Loucy (cell line): ENCODE measurements at regions not wholly inside any gene's neighbourhood (a gene's known extent, or its start where the extent isn't known, plus 50 kb on each side); places are given as distances from the start of the nearest gene placed in this dataset.

Experiments
- H2AFZ ChIP-seq: fragments of 200-600 bp; sonication (generic); 2 replicates; pipeline ENCODE4 v1.6.0; 2016; ENCODE audit warnings: antibody characterized with exemption, mild to moderate bottlenecking, low read length, moderate library complexity
- H3F3A ChIP-seq: fragments of 200-600 bp; 2 replicates; pipeline ENCODE4 v1.6.0; 2016; ENCODE audit warnings: antibody characterized with exemption, low read depth, mild to moderate bottlenecking
- H3K27me3 ChIP-seq: fragments of 200-600 bp; sonication (generic); 2 replicates; pipeline ENCODE4 v1.6.1; 2014; ENCODE audit warnings: low read length, mild to moderate bottlenecking; ENCODE audit not compliant: insufficient read depth, poor library complexity, severe bottlenecking
- H3K36me3 ChIP-seq: fragments of 200-600 bp; sonication (generic); 2 replicates; pipeline ENCODE4 v1.6.1; 2016; ENCODE audit warnings: low read length; ENCODE audit not compliant: insufficient read depth
- H3K4me1 ChIP-seq: fragments of 200-600 bp; sonication (generic); 2 replicates; pipeline ENCODE4 v1.5.1; 2014; ENCODE audit warnings: low read length, mild to moderate bottlenecking; ENCODE audit not compliant: insufficient read depth, poor library complexity, severe bottlenecking
- H3K4me2 ChIP-seq: fragments of 200-600 bp; sonication (generic); 2 replicates; pipeline ENCODE4 v1.6.0; 2014; ENCODE audit warnings: antibody characterized with exemption, low read length, low read depth, mild to moderate bottlenecking; ENCODE audit not compliant: poor library complexity, severe bottlenecking
- H3K4me3 ChIP-seq: fragments of 200-600 bp; sonication (generic); 2 replicates; pipeline ENCODE4 v1.5.1; 2014; ENCODE audit warnings: low read length, mild to moderate bottlenecking, mixed read lengths; ENCODE audit not compliant: poor library complexity, severe bottlenecking
- H3K79me2 ChIP-seq: fragments of 200-600 bp; sonication (generic); 2 replicates; pipeline ENCODE4 v1.6.1; 2014; ENCODE audit warnings: low read length; ENCODE audit not compliant: insufficient read depth
- H3K9ac ChIP-seq: fragments of 200-600 bp; sonication (generic); 2 replicates; pipeline ENCODE4 v1.6.0; 2014; ENCODE audit warnings: mild to moderate bottlenecking, low read depth, low read length, moderate library complexity; ENCODE audit not compliant: poor library complexity, severe bottlenecking
- H3K9me2 ChIP-seq: fragments of 200-600 bp; sonication (generic); replicated peaks from 2 replicates; pipeline ENCODE4 v1.6.1; 2016; ENCODE audit warnings: low read depth, low read length, mixed read lengths
- H3K9me3 ChIP-seq: fragments of 200-600 bp; sonication (generic); 2 replicates; pipeline ENCODE4 v1.6.1; 2014; ENCODE audit warnings: mild to moderate bottlenecking, antibody characterized with exemption, low read length, low read depth; ENCODE audit not compliant: insufficient read depth
- H4K20me1 ChIP-seq: fragments of 200-600 bp; sonication (generic); 2 replicates; pipeline ENCODE4 v1.6.0; 2014; ENCODE audit warnings: antibody characterized with exemption, low read length, mild to moderate bottlenecking; ENCODE audit not compliant: insufficient read depth, poor library complexity, severe bottlenecking
- EZH2phosphoT487 ChIP-seq: fragments of 200-600 bp; IDR thresholded peaks from 2 replicates; pipeline ENCODE4 v1.6.1; 2018; ENCODE audit warnings: antibody characterized with exemption, mild to moderate bottlenecking, moderate library complexity, borderline replicate concordance
- TF ChIP-seq, protein P1 (sequence below): fragments of 200-600 bp; sonication (generic); conservative IDR thresholded peaks from 2 replicates; pipeline ENCODE4 v1.5.1; 2014; ENCODE audit warnings: mild to moderate bottlenecking, antibody characterized with exemption, low read length

DNA sequence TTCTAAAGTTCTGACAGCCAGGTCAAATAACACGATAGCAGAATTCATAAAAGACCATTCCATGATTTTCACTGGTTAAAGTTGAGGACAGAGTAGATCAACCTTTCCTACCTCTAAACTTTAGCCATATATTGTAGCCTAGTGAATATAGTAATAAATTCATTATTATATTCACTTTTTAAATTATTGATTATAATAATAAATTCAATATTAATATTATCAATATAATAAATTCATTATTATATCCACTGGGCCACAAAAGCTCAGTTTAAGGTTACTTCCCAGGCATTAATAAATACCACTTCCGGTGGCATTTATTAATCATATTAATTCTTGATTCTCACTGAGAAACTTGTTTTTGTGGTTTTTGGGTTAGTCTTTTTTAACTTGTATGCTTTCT is 85.7 kb upstream of the GPC6 start:
- Histone ChIP-seq H3K4me1 (no peaks in the 10 kb centered on the region), H3F3A (no peaks in the 10 kb centered on the region), H3K4me2 (no peak overlapping the region), H4K20me1 (no peaks in the 10 kb centered on the region), H3K79me2 (no peaks in the 10 kb centered on the region), H3K9me3 (no peaks in the 10 kb centered on the region), H2AFZ (no peak overlapping the region), H3K4me3 (no peak overlapping the region), H3K27me3 (no peaks in the 10 kb centered on the region), H3K9ac (no peak overlapping the region), H3K36me3 (no peaks in the 10 kb centered on the region), H3K9me2 (no peaks in the 10 kb centered on the region)
- TF ChIP-seq, protein P1, sequence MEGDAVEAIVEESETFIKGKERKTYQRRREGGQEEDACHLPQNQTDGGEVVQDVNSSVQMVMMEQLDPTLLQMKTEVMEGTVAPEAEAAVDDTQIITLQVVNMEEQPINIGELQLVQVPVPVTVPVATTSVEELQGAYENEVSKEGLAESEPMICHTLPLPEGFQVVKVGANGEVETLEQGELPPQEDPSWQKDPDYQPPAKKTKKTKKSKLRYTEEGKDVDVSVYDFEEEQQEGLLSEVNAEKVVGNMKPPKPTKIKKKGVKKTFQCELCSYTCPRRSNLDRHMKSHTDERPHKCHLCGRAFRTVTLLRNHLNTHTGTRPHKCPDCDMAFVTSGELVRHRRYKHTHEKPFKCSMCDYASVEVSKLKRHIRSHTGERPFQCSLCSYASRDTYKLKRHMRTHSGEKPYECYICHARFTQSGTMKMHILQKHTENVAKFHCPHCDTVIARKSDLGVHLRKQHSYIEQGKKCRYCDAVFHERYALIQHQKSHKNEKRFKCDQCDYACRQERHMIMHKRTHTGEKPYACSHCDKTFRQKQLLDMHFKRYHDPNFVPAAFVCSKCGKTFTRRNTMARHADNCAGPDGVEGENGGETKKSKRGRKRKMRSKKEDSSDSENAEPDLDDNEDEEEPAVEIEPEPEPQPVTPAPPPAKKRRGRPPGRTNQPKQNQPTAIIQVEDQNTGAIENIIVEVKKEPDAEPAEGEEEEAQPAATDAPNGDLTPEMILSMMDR = no peak
- TF ChIP-seq EZH2phosphoT487 = no peak

DNA sequence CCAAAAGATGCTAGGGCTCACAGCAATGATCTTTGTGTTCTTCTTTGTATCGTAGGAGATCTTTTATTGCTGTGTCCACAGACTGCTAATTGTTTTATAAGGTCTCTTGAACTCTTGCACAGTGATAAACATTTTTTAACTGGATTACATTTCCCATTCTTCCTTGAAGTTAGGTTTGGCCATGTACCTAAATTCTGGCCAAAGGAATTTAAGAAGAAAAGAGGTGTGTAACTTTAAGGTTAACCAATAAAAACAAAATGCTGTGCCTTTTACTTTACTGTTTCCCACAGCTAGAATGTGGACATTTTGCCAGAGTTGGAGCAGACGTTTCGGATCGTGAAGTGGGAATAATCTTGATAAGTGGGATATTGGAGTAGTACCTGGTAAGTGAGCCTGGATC is 82.6 kb upstream of the GPC6 start:
- no peaks in the 10 kb centered on the region for H3K36me3 ChIP-seq
- TF ChIP-seq EZH2phosphoT487 = no peak
- TF ChIP-seq, protein P1 = no peak

DNA sequence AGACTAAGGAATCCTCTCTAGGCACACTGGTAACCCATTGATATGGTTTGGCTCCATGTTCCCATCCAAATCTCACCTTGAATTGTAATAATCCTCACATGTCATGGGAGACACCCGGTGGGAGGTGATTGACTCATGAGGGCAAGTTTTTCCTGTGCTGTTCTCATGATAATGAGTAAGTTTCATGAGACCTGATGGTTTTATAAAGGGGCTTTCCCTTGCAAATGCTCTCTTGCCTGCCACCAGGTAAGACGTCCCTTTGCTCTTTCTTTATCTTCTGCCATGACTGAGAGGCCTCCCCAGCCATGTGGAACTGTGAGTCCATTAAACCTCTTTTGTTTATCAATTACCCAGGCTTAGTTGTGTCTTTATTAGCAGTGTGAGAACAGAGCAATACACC is 81.4 kb upstream of the GPC6 start:
- H3F3A ChIP-seq = no peaks in the 10 kb centered on the region
- no peak overlapping the region for H3K4me2 ChIP-seq
- no peak overlapping the region for H3K4me3 ChIP-seq
- H3K27me3 ChIP-seq = no peaks in the 10 kb centered on the region
- TF ChIP-seq EZH2phosphoT487 = no peak
- TF ChIP-seq, protein P1 = no peak
- no peaks in the 10 kb centered on the region for H3K9me3 ChIP-seq
- no peaks in the 10 kb centered on the region for H3K4me1 ChIP-seq
- no peaks in the 10 kb centered on the region for H4K20me1 ChIP-seq
- H3K36me3 ChIP-seq = no peaks in the 10 kb centered on the region
- H3K79me2 ChIP-seq = no peaks in the 10 kb centered on the region
- H3K9me2 ChIP-seq = no peaks in the 10 kb centered on the region
- H2AFZ ChIP-seq = no peak overlapping the region
- no peak overlapping the region for H3K9ac ChIP-seq

More for the DNA sequence above, 82.6 kb upstream of the GPC6 start:
- H3F3A ChIP-seq = no peaks in the 10 kb centered on the region
- H3K27me3 ChIP-seq = no peaks in the 10 kb centered on the region
- no peaks in the 10 kb centered on the region for H3K9me3 ChIP-seq
- H3K79me2 ChIP-seq = no peaks in the 10 kb centered on the region
- no peak overlapping the region for H2AFZ ChIP-seq
- H3K9me2 ChIP-seq = no peaks in the 10 kb centered on the region
- H3K4me3 ChIP-seq = no peak overlapping the region
- no peak overlapping the region for H3K4me2 ChIP-seq
- no peaks in the 10 kb centered on the region for H3K4me1 ChIP-seq
- H4K20me1 ChIP-seq = no peaks in the 10 kb centered on the region
- H3K9ac ChIP-seq = no peak overlapping the region
